Embryonic facial prominence (tissue), 1 donor: ENCODE measurements at regions not wholly inside any gene's neighbourhood (a gene's known extent, or its start where the extent isn't known, plus 50 kb on each side); places are given as distances from the start of the nearest gene placed in this dataset.

Experiments
- DNase-seq: peaks from one replicate; pipeline ENCODE4 v3.0.0-alpha.2; 2016; ENCODE audit errors: extremely low spot score

DNA sequence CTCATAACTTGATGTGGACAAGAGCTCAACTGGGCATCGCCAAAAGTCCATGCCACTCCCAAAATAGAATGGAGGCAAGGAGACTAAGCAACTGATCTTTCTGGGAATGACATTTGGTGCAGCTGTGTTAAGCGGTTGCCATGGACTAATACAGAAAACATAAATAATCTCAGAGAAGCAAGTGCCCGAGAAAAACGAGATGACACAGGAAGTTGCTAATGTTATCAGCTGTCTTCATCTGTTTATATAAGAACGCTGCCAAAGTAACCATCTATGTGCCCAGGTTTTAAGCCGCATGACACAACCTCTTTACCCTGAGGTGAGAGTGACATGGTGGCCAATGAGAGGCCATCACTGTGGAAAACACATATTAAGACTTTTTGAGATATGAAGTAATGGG lies 54.9 kb upstream of the SACS start:
- no peak for DNase-seq

DNA sequence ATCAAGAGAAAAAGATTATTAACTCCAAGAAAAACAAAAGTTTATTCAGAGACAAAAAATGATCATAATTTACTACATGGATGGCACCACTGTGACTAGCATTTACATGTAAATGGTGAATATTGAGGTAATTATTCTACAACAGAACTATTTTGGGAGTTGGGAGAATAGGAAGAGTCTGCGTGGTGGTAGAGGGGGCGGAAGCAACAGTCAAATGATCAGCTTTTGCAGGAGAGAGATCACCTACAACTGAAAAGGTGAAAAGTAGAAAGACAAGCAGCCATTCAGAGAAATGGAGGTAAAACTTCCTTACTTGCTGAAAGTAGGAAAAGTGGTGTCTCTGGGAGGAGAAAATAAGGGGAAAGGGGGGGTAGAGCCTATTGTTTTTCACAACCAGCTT lies 62.8 kb upstream of the SACS start:
- DNase-seq = no peak

DNA sequence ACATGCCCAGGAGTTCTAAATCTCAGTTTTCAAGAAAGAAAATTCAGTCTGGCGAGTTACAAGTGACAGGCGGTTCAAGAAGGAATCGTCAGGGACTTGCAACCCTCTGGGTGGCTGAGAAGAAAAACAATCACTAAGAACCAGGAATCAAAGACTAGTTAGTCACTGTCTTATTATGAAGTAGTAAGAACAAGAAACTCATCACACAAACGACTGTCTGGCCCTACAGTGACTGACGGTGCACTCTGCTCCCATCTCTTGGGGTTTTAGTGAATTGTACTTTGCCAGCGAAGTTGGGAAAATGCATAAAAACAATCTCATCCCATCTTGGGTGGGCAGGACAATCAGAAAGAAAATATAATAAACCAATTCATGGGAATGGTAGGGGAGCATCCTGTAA lies 63.7 kb upstream of the SACS start:
- DNase-seq = no peak

DNA sequence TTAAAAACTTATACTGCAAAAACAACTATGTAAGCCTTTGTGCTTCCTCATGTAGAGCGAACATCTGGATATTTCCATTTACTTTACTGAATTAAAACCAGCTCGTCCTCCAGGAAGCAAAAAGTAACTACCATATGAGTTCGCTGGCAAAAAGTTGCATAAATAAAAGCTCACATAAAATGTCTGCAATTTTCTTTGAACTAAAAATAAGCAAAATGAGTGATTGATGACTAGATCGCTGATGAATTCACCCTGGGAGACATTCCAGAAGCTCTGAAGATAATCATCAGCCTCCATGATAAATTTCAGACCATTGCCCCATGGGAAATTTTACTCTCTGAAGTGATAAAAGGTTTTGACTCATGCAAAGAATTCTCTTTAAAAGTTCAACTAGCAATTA lies 67.3 kb upstream of the SACS start:
- peak; percentile 52 for DNase-seq

DNA sequence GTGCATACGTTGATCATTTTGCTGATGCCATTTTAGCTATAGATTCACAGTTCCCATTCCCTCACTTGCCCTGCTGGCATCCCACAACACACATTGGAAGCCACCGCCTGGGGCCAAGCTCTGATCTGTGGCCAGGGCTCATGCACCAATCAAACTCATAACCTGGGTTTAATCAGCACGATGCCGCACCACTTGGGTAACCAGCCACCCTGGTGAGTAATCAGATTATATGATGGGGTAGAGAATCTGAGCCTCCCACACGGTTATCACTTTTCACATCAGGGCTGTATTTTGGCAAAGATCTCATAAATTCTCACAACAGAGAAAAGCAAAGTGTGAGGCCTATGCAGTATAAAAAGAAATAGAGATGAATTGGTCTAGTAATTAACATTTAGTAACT lies 66.0 kb upstream of the TNFRSF19 start:
- DNase-seq = no peak

DNA sequence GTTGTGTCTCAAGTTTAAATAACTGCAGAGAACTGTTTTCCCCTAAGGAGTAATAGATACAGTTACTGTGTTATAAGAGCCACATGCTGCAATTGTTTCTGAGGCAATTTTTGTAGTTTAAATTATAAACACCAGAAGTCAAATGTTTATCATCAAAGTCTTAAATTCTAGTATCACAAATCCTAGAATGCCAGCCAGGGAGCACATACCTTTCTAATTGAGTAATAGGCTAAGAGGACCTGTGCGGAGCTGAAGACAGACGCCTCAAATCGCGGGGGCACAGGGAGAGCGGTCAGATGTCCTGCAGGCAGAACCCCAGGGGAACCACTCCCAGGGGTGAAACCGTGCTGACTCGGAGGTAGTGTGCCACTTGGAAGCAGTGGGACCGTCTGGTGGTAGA lies 65.2 kb upstream of the TNFRSF19 start:
- DNase-seq = no peak

DNA sequence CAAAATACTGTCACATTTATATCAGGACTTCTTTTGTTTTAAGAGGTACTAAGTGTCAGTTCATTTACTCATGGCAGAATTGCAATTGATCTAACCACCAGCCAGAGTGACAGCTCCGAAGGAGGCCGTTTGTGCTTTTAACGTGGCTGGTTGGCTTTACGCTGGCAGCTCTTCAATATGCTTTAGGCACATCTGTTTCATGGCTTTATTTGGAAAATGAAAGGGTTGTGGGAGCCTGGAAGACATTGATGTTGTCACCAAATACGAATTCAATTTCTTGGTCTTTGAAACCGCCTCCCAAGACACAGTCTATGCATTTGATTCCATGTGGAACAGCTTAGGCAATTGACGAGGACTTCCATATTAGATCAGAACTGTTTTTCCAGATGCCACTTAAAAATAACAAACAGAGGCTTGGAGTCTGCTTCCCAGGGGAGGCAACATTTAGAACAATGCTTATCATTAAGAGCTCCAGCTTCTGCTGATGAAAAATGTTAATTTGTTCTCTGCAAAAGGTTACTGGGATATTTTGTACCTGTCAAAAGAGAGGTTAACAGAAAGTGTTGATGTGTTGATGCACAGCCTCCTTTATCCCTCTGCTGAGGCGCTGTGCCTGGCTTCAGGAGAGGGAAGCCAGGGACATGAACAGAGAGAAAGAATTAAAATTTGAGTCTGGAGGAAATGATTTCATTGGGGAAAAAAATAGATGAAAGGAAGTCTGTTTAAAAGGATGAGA lies 64.0 kb upstream of the TNFRSF19 start:
- peak; percentile 69 for DNase-seq

DNA sequence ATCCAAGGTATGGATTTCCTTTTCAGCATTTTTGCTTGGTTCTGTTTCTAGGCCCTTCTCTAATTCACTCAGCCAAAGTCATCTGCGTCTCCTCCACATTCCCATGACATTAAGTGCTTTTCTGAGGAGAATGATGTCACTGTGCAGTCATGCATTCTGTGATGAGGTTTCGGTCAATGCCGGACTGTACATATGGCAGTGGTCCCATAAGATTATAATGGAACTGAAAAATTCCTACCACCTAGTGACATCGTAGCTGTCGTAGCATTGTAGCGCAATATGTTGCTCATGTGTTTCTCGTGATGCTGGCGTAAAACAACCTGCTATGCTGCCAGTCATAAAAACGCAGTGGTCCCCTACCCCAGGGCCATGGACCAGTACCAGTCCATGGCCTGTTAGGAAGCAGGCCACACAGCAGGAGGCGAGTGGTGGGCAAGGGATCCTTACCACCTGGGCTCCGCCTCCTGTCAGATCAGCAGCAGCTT lies 63.4 kb upstream of the TNFRSF19 start:
- no peak for DNase-seq

DNA sequence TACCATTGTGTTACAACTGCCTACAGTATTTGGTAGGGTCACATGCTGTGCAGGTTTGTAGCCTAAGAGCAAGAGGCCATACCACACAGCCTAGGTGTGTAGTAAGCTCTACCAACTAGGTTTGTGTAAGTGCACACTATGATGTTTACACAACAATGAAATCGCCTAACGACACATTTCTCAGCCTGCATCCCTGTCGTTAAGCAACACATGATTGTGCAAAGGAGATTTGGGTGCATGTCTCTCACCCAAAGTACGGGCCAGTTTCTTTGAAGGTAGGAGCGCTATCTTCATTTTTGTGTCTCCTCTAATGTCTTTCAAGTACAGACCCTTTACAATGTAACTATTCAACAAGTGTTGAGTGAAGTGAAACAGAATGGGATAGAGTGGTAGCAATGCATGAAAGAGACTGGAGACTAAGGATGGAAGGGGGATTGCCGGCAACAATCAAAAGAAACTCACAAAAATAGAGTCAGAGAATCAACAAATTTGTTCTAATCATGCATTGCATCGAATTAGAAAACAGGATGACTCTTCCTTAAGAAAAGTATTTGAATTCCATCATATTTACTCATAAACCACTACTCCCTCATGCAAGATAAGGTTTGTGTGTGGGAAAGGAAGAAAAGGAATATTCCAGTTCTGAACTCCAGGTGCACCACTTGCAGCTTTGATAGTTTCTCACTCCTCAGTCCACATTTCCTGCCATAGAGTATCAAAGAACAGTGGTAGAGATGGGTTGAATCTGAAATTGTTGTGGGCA lies 60.2 kb upstream of the TNFRSF19 start:
- DNase-seq = no peak

DNA sequence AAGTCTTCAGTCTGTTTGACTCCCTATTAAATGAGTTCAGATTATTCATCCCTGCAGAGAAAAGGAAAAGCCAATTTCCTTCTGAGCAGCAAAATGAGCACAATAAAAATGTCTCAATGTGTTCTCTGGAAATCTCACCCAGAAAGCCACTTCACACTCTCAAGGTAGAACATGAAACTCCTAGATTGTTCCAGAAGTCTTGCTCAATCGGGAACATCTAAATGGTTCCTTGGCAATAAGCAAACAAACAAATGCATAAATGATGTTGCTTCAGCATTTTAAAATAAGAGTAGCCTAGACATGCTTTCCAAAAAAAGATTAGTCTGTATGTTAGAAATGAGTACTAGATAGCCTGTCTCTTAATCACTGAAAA lies 59.7 kb upstream of the TNFRSF19 start:
- no peak for DNase-seq

DNA sequence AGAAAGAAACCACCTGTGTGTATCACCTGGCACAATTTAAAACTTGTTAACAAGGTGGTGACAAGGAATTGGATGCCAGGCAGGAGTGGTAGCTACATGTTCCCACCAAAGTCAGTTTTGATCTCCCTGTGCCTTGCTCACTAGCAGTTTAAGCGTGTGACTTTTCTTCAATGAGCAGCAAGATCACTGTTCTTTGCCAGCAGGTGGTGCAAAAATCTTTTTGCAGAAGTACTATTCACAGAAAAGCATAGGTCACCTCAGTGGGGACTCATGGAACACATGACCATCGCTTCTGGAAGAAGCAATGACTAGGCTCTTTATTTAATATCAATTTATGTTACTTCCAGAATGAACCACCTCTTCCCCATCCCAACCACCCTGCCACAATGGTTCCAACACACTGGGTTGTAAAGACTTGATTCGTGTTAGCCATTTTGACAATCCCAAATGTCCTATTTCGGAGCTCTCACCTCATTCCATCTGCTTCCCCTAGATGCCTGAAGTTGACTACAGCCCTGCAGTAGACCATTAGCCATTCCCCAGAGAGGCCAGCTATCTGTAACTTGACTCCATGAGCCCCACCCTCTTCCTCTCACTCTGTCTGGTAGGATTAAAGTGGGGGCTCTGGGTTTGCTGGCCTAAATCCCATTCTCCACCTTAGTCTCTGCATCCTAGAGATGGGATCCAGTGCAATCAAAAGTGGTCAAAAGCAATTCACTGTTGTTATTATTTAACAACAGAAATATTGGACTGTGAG lies 59.1 kb upstream of the TNFRSF19 start:
- no peak for DNase-seq

DNA sequence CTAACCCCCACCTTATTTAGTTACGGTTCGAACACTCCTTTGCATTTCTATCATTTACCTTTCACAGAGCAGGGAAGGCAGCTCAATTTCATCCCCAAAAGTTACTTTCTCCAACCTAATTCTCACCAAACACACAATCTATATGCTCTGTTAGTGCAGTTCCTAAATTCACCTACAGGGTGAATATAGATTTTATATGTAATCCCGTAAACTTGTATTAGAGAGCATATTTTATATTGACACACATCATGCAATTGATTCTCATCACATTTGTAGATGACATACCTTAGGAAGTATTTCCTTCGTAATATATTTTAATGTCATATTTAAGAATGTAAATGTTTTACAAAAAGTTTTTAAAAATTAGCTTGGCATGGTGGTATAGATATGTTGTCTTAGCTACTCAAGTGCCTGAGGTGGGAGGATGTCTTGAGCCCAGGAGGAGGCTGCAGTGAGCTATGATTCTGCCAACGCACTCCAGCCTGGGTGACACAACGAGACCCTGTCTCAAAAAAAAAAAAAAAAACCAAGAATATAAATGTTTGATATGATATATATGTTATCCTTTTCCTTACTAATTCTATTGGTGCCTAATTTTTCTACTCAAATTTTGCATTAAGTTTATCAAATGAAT lies 57.3 kb upstream of the TNFRSF19 start:
- no peak for DNase-seq

DNA sequence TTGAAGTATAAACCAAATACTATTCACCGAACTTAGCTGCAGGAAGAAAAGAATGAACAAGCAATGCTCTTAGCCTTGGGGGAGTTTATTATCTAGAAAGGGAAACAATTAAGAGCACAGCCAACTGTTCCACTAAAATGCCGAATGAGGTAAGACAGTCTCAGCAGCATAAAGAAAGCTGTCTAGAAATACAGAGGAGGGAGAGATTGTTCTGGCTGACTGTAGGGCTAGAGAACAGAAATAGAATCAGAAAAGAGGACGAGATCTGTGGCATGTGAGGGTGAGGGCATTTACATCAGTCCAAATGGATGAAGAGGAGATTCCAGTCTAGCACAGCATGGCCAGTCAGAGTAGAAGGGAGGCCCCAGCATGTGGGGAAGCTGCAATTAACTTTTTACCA lies 56.8 kb upstream of the TNFRSF19 start:
- no peak for DNase-seq

DNA sequence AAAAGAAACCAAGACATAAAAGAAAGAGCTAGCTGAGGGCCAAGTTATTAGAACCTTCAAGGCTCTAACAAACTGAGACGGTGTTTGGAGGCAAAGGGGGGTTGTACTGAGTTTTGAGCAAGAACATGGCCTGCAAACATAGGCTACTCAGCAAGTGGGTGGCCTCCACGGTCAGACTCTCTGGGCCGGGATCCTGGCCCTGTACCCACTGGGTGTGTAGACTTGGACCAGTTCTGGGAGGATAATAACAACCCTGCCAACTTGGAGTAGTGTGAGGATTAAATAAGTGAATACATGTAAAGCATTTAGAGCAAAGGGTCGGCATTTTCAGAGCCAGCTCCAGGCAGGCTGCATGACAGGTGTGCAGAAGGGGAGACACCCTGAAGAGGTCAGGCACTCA lies 56.1 kb upstream of the TNFRSF19 start:
- no peak for DNase-seq

DNA sequence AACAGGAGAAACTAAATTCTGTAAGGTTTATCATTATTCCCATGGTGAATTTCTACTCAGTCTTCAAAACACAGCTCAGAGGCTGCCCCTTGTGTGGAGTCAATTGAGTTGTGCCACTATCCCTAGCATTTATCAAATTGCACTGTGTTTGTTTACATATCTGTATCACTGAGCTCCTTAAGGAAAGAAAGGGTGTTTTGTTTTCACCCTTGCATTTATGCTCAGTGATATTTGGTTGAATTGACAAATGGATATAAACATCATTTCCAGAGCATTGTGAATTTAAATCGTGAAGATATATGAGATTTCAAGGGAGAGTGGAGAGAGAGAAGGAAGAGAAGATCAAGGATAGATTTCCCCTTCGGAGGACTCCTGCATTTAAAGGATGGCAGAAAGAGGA lies 55.1 kb upstream of the TNFRSF19 start:
- DNase-seq = no peak

DNA sequence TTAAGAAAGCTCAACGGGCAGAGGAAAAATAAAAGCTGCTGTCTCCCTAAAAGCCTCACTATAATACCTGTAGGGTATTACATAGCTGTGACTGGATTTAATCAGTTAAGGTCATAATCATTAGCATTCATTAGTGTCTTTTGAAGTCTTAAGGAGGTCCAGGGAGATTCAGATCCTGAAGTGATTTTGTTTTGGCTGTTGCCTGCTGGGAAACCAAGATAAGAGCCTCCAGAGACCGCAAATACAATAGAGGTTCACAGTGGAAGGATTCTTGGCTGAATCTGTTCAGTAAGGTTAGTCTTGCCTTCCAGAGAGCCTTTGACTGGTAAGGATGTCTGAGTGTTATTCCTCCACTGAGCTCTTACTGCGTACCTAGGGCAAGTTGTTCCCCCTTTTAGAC lies 54.0 kb upstream of the TNFRSF19 start:
- DNase-seq = no peak

DNA sequence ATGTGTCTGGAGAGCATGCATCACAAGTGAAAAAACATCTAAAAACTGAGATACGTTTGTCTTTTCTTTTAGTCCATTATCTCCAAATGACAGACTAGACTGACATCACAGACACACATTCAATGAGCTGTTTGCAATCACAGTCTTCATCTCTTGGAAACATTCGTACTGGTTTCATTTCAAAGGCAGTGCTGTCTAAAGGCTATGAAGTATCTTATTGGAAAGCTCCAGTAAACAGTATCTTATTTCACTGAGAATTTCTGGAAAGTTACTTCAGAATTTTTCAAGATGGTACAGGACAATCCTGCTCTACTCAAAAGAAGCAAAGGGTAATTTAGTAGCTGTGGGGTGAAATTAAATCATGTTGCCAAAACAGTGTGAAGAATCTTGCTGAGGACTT lies 53.5 kb upstream of the TNFRSF19 start:
- DNase-seq = no peak

DNA sequence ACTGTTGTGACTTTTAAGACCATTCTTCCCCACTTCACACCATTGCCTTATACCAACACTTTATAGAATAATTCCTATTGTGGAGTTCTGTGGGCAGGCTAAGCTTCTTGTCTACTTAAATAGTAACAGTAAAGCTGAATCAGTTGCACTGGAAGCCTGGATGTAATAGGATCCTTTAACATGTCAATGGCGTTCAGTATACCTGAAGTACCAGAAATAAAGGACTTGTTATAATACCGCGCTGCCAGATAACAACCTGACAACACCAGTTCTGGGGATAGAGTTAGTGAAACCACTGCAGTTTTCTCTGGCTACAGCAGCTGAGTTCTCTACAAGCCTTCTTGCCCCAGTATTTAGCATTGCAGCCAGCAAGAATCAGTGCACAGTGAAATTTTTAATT lies 52.0 kb upstream of the TNFRSF19 start:
- no peak for DNase-seq
